Hypothalamus (tissue), 51 donors: ENCODE measurements at regions not wholly inside any gene's neighbourhood (a gene's known extent, or its start where the extent isn't known, plus 50 kb on each side); places are given as distances from the start of the nearest gene placed in this dataset.

Source experiments
- DNase-seq, 51 donors: peaks; one replicate each; lab custom pipeline; 2025; lab: John Stamatoyannopoulos, UW

GRCh38 chr1:240682166-240682858 lies 70.4 kb upstream of the GREM2 start:
- DNase-seq = no peak

- DNase-seq = no peak
These were observed 60.3 kb upstream of the GREM2 start for GRCh38 chr1:240672132-240672811.

- no peak for DNase-seq
These were observed 55.4 kb upstream of the GREM2 start for GRCh38 chr1:240667351-240667750.

GRCh38 chr1:240666568-240667198 lies 54.7 kb upstream of the GREM2 start:
- DNase-seq = no peak

- DNase-seq = no peak
These were observed 51.4 kb upstream of the GREM2 start for GRCh38 chr1:240663169-240663879.
